AML-193 (cell line): ENCODE measurements at regions not wholly inside any gene's neighbourhood (a gene's known extent, or its start where the extent isn't known, plus 50 kb on each side); places are given as distances from the start of the nearest gene placed in this dataset.
"Not testable (repeated sequence)": the region's sequence is repeated elsewhere in the genome, so short reads cannot be mapped to it uniquely, and the experiment has no call there.

Experiments used
- DNase-seq, 2 experiments: peaks; one replicate each; lab custom pipeline; 2025; lab: John Stamatoyannopoulos, UW

- DNase-seq = no peak
Measured at GRCh38 chr21:32884062-32884461, 112.5 kb upstream of the PAXBP1 start.

GRCh38 chr21:32886339-32886738 lies 114.8 kb upstream of the PAXBP1 start:
- DNase-seq = no peak

- DNase-seq = no peak
Measured at GRCh38 chr21:32887026-32887425, 115.5 kb upstream of the PAXBP1 start.

GRCh38 chr21:32888971-32889370 lies 117.4 kb upstream of the PAXBP1 start:
- no peak for DNase-seq

- DNase-seq = no peak
Measured at GRCh38 chr21:32889596-32889995, 118.0 kb upstream of the PAXBP1 start.

GRCh38 chr21:32894321-32894720 lies 122.8 kb upstream of the PAXBP1 start:
- DNase-seq = no peak

- DNase-seq = no peak
Measured at GRCh38 chr21:32900814-32901213, 124.9 kb upstream of the OLIG2 start.

- DNase-seq = no peak
Measured at GRCh38 chr21:32907521-32907920, 118.2 kb upstream of the OLIG2 start.

- no peak for DNase-seq
Measured at GRCh38 chr21:32908534-32908933, 117.2 kb upstream of the OLIG2 start.

GRCh38 chr21:32909393-32909792 lies 116.3 kb upstream of the OLIG2 start:
- no peak for DNase-seq

GRCh38 chr21:32914424-32915039 lies 111.2 kb upstream of the OLIG2 start:
- no peak for DNase-seq

- DNase-seq = no peak
Measured at GRCh38 chr21:32915099-32915498, 110.6 kb upstream of the OLIG2 start.

GRCh38 chr21:32916088-32916487 lies 109.6 kb upstream of the OLIG2 start:
- no peak for DNase-seq

GRCh38 chr21:32916522-32917099 lies 109.1 kb upstream of the OLIG2 start:
- DNase-seq = peak; percentile 18 to 19

- DNase-seq = no peak
Measured at GRCh38 chr21:32917362-32918135, 108.2 kb upstream of the OLIG2 start.

GRCh38 chr21:32918478-32919120 lies 107.1 kb upstream of the OLIG2 start:
- DNase-seq = no peak

GRCh38 chr21:32920474-32920873 lies 105.3 kb upstream of the OLIG2 start:
- DNase-seq = no peak

- peak; percentile 10 to 18 for DNase-seq
Measured at GRCh38 chr21:32921632-32922230, 104.0 kb upstream of the OLIG2 start.

- no peak for DNase-seq
Measured at GRCh38 chr21:32925098-32925497, 100.6 kb upstream of the OLIG2 start.

- no peak for DNase-seq
Measured at GRCh38 chr21:32929633-32930038, 96.1 kb upstream of the OLIG2 start.

- no peak for DNase-seq
Measured at GRCh38 chr21:32930673-32931072, 95.1 kb upstream of the OLIG2 start.

- not testable (repeated sequence) for DNase-seq
Measured at GRCh38 chr21:32934068-32934467, 91.7 kb upstream of the OLIG2 start.
